WI38 (cell line): ENCODE measurements at regions not wholly inside any gene's neighbourhood (a gene's known extent, or its start where the extent isn't known, plus 50 kb on each side); places are given as distances from the start of the nearest gene placed in this dataset.

ENCODE experiments used
- H3K4me3 ChIP-seq: 2 replicates; pipeline ENCODE4 v1.5.1; 2011; ENCODE audit warnings: low read depth, mild to moderate bottlenecking, control low read depth, low read length
- CTCF ChIP-seq: IDR thresholded peaks from 2 replicates; pipeline ENCODE4 v1.5.1; 2012; ENCODE audit warnings: low read depth, mild to moderate bottlenecking, control low read depth, low read length

GRCh38 chr3:43170553-43170952, 64.7 kb upstream of the POMGNT2 start:
- H3K4me3 ChIP-seq = no peak overlapping the region
- no peak for TF ChIP-seq CTCF

GRCh38 chr3:43169987-43170386, 64.1 kb upstream of the POMGNT2 start:
- no peak overlapping the region for H3K4me3 ChIP-seq
- no peak for TF ChIP-seq CTCF

- no peak overlapping the region for H3K4me3 ChIP-seq
- TF ChIP-seq CTCF = no peak
Measured at GRCh38 chr3:43166406-43166805, 60.5 kb upstream of the POMGNT2 start.

GRCh38 chr3:43165786-43166185, 59.9 kb upstream of the POMGNT2 start:
- H3K4me3 ChIP-seq = no peak overlapping the region
- no peak for TF ChIP-seq CTCF

- H3K4me3 ChIP-seq = no peak overlapping the region
- TF ChIP-seq CTCF = no peak
Measured at GRCh38 chr3:43163895-43164493, 58.1 kb upstream of the POMGNT2 start.

GRCh38 chr3:43162230-43163084, 56.6 kb upstream of the POMGNT2 start:
- TF ChIP-seq CTCF = 0 out of 2 replicates have a peak, but pooled peaks have one; percentile 1
- H3K4me3 ChIP-seq = no peak overlapping the region

GRCh38 chr3:43161684-43162229, 55.9 kb upstream of the POMGNT2 start:
- 0 out of 2 replicates have a peak, but pooled peaks have one; percentile 10 for TF ChIP-seq CTCF
- no peak overlapping the region for H3K4me3 ChIP-seq
